ENCODE measurements at regions not wholly inside any gene's neighbourhood (a gene's known extent, or its start where the extent isn't known, plus 50 kb on each side); places are given as distances from the start of the nearest gene placed in this dataset.

DNA sequence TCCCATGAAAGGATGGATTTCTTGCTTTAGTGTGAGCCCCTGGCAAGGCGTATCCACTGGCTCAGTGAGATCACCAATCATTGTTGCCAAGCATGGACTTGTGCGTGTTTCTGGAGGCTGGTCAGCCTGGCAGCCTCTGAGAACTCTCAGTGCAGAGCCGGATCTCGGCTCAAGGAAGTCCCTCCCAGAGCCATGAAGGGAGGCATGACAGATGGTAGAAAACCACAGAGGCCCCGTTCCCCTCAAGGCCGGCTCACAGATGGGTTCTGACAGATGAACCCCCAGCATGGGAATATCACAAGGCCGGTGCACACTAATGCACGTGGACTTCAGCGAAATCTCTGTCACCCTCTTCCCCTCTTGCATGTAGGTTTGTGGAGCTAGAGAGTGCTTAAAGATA, 290.5 kb downstream of the AJAP1 start:
- H3K4me3 Mint-ChIP-seq = no peak overlapping the region
- H3K4me1 Mint-ChIP-seq = no peaks in the 10 kb centered on the region
- no peaks in the 10 kb centered on the region for H3K27me3 Mint-ChIP-seq
- POLR2A ChIA-PET = no interaction called here
- no peak for DNase-seq
- no peak overlapping the region for H3K27ac Mint-ChIP-seq
- H3K36me3 Mint-ChIP-seq (ENCODE audit: low read depth) = no peaks in the 10 kb centered on the region
- CTCF ChIA-PET = no interaction called here
- H3K9me3 Mint-ChIP-seq = peaks cover 20% of the 10 kb centered on the region

DNA sequence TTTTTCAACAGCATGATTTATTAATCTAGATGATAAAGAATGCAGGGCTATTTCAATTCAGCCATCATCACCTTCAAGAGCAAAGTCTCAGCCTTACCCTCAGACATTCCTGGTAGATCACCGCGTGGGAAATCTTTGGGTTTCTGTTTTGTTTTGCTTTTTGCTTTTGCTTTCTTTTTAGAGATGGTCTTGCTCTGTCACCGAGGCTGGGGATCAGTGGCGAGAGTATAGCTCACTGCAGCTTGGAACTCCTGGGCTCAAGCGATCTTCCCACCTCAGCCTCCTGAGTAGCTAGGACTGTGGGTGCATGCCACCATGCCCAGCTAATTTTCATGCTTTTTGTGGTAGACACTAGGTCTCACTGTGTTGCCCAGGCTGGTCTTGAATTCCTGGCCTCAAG, 289.7 kb downstream of the AJAP1 start:
- Mint-ChIP-seq H3K27ac (no peak overlapping the region), H3K4me1 (no peaks in the 10 kb centered on the region), H3K36me3 (ENCODE audit: low read depth) (no peaks in the 10 kb centered on the region), H3K4me3 (no peak overlapping the region), H3K27me3 (no peaks in the 10 kb centered on the region), H3K9me3 (peaks cover 29% of the 10 kb centered on the region)
- ChIA-PET POLR2A (no interaction called here), CTCF (no interaction called here)
- no peak for DNase-seq

DNA sequence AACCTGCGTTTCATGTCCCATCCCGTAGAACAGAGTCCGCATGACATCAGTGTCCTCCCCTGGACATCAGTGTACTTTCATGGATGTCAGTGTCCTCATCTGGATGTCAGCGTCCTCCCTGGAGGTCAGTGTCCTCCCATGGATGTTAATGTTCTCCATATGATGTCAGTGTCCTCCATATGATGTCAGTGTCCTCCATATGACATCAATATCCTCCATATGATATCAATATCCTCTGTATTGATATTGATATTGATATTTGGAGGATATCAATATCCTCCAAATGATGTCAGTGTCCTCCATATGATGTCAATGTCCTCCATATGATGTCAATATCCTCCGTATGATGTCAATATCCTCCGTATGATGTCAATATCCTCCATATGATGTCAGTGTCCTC, 284.9 kb downstream of the AJAP1 start:
- CTCF ChIA-PET = no interaction called here

DNA sequence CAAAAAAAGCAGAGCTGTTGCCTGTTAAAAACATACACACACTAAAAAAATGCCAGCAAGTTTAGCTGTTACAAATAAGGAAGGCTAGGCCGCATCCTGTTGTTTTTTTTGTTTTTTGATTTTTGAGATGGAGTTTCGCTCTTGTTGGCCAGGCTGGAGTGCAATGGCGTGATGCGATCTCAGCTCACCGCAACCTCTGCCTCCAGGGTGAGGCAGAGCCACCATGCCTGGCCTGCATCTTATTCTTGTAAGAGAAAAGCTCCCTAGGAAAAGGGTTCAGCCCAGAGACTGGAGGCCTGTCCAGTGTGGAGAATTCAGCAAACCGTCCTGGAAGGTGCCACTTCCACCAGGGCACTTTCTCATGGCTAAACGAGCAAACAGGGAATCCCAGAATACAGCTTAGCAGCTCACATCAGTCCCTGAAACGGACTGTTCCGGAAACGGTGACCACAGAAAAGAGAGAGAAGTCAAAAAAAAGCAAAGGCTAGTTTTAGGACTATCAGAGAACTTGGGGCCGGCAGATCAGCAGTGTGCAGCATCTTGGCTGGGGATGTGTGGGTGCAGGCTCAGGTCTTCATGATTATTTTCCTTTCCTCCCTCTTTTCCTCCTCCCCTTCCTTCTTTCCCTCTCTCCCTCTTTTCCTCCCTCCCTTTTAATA, 283.6 kb downstream of the AJAP1 start:
- no peak for DNase-seq
- CTCF ChIA-PET = no interaction called here
- Mint-ChIP-seq H3K27ac (no peak overlapping the region), H3K9me3 (peaks cover 23% of the 10 kb centered on the region), H3K27me3 (no peaks in the 10 kb centered on the region), H3K4me1 (no peaks in the 10 kb centered on the region), H3K36me3 (ENCODE audit: low read depth) (no peaks in the 10 kb centered on the region), H3K4me3 (no peak overlapping the region)
- POLR2A ChIA-PET = no interaction called here

More for the DNA sequence above, 284.9 kb downstream of the AJAP1 start:
- no peak for DNase-seq
- peaks cover 23% of the 10 kb centered on the region for H3K9me3 Mint-ChIP-seq
- H3K4me3 Mint-ChIP-seq = no peak overlapping the region
- no peak overlapping the region for H3K27ac Mint-ChIP-seq
- H3K27me3 Mint-ChIP-seq = no peaks in the 10 kb centered on the region
- no peaks in the 10 kb centered on the region for H3K36me3 Mint-ChIP-seq (ENCODE audit: low read depth)
- POLR2A ChIA-PET = no interaction called here
- no peaks in the 10 kb centered on the region for H3K4me1 Mint-ChIP-seq

DNA sequence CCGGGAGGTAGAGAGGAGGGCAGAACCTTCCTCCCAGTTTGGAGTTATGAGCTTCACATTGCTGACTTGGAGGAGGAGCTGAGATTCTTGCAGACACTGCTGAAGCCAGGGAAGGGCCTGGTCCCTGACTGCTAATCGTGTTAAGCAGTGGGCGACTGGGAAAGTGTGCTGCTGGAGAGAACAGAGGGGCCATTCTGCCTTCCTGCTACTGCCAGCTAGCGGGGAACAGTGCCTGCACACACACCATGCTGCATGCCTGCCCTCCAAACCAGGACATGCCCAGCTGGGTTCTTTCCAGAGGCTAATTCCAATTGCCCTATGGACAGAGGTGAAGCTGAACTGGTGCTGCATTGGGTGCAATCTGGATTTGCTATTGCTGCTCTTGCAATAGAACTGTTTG, 281.4 kb downstream of the AJAP1 start:
- CTCF ChIA-PET = no interaction called here
- Mint-ChIP-seq H3K27me3 (no peaks in the 10 kb centered on the region), H3K4me3 (no peak overlapping the region), H3K36me3 (ENCODE audit: low read depth) (no peaks in the 10 kb centered on the region), H3K27ac (no peak overlapping the region), H3K4me1 (no peaks in the 10 kb centered on the region), H3K9me3 (peaks cover 16% of the 10 kb centered on the region)
- no peak for DNase-seq
- POLR2A ChIA-PET = no interaction called here

DNA sequence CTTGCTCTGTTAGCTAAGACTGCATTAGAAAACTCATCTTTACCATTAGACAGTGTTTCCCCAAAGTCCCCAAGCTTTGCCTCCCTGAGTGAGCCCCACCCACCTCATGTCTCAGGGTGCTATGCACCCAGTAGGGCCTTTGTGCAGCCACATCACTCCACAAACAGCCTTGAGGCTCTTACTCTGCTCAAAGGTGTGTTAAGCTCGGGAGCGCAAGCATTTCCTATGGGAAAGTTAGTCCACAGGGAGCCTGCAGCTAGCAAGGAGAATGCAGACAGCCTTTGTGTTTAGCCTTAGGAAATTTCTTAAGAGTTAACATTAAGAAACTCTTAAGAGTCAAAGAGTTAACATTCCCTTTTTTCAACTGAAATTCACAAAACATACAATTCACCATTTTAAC, 278.8 kb downstream of the AJAP1 start:
- no peak for DNase-seq
- Mint-ChIP-seq H3K36me3 (ENCODE audit: low read depth) (no peaks in the 10 kb centered on the region), H3K27me3 (no peaks in the 10 kb centered on the region), H3K27ac (no peak overlapping the region), H3K9me3 (no peaks in the 10 kb centered on the region), H3K4me1 (no peaks in the 10 kb centered on the region), H3K4me3 (no peak overlapping the region)
- POLR2A ChIA-PET = no interaction called here
- CTCF ChIA-PET = no interaction called here

DNA sequence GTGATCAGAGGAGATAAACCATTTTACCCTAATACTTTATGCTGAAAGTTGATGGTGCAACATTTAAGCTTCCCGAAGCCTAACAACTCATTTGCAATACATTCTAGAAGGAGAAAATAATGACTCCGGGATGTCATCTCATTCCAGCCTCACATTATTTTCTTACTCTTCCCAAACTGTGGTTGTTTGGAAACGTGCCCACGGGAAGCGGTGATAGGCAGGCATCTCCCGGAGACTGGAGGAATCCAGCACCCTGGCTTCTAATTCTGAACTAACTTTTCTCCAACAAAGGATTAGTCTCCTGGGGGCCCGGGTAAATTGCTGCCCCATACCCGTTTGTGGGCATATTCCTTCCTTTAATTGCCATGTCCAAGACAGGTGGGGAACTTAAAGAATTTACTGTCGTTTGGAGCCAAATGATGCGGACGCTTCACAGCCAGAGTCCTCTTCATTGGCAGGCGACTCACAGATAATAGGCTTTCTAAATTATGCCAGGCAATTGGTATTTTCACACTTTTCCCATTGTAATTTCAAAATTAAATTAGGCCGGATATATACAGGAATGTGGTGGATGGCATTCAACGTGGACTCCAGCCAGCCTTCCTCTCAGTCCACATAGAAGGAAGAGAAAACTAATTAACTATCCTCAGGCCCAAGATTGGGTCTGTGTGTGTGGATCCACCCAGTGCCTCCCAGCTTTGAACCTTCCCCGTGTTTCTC, 278.1 kb downstream of the AJAP1 start:
- ChIA-PET POLR2A (no interaction called here), CTCF (no interaction called here)
- no peak for DNase-seq
- no peaks in the 10 kb centered on the region for H3K36me3 Mint-ChIP-seq (ENCODE audit: low read depth)
- H3K9me3 Mint-ChIP-seq = no peaks in the 10 kb centered on the region
- H3K27me3 Mint-ChIP-seq = no peaks in the 10 kb centered on the region
- no peak overlapping the region for H3K27ac Mint-ChIP-seq
- H3K4me3 Mint-ChIP-seq = no peak overlapping the region
- no peaks in the 10 kb centered on the region for H3K4me1 Mint-ChIP-seq

DNA sequence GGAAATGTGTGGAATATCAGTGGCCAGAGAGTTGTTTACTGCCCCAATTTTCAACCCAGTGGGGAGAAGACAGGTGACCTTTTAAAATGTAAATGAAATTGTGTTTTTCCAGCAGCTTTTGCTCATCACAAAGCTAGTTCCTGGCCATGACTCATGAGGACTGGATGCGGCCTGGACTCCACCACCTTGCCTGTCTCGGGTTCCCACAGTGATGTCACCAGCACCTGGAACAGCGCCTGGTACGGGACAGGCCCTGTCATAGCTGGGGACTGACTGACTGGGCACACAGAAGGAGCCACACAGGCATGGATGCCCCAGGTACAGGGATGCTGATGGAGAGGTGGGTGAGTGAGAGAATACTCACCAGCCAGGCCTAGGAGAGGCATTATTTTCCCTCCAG, 277.1 kb downstream of the AJAP1 start:
- DNase-seq = no peak
- no peaks in the 10 kb centered on the region for H3K4me1 Mint-ChIP-seq

DNA sequence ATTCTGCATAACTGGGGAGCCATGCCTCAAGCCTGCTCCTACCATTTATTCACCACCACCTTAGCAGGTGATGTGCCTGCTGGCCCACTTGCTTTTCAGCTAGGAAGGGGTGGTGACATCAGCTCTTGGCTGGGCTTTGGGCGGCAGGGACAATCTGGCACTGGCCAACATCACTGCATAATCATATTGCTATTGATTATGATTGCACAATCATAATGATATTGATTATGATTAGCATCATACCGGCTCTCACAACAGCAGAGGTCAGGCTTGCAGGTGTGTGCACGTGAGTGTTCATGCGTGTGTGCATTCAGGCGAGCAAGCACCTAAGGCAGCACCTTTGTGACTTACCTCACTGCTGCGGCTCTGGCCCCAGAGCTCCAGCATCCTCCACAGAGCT, 273.8 kb downstream of the AJAP1 start:
- Mint-ChIP-seq H3K27ac (no peak overlapping the region), H3K27me3 (no peaks in the 10 kb centered on the region), H3K9me3 (no peaks in the 10 kb centered on the region), H3K4me3 (no peak overlapping the region), H3K4me1 (no peaks in the 10 kb centered on the region), H3K36me3 (ENCODE audit: low read depth) (no peaks in the 10 kb centered on the region)
- POLR2A ChIA-PET = no interaction called here
- no peak for DNase-seq
- CTCF ChIA-PET = no interaction called here

More for the DNA sequence above, 277.1 kb downstream of the AJAP1 start:
- Mint-ChIP-seq H3K27ac (no peak overlapping the region), H3K36me3 (ENCODE audit: low read depth) (no peaks in the 10 kb centered on the region), H3K27me3 (no peaks in the 10 kb centered on the region), H3K9me3 (no peaks in the 10 kb centered on the region), H3K4me3 (no peak overlapping the region)
- ChIA-PET CTCF (interaction anchor here (0.5 kb wide), 1 partner anchor 1300 kb away, joined by 3 read pairs; no protein-coding TSS in a partner anchor), POLR2A (no interaction called here)

DNA sequence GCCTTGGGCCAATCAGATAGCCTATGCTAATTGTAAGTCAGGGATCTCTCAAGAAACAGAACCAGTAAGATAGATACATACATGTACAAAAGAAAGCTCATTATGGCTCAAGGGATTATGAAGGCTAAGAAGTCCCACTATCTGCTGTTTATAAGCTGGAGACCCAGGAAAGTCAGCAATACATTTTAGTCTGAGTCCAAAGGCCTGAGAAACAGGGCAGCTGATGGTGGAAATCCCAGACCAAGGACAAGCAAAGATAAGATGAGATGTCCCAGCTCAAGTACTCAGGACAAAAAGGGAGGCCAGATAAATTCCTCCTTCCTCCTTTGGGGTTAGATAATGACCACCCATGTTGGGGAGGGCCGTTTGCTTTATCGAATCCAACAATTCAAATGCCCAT, 269.9 kb downstream of the AJAP1 start:
- POLR2A ChIA-PET = no interaction called here
- Mint-ChIP-seq H3K36me3 (ENCODE audit: low read depth) (no peaks in the 10 kb centered on the region), H3K4me1 (no peaks in the 10 kb centered on the region), H3K27me3 (no peaks in the 10 kb centered on the region), H3K27ac (no peak overlapping the region), H3K9me3 (no peaks in the 10 kb centered on the region), H3K4me3 (no peak overlapping the region)
- DNase-seq = no peak
- CTCF ChIA-PET = no interaction called here

DNA sequence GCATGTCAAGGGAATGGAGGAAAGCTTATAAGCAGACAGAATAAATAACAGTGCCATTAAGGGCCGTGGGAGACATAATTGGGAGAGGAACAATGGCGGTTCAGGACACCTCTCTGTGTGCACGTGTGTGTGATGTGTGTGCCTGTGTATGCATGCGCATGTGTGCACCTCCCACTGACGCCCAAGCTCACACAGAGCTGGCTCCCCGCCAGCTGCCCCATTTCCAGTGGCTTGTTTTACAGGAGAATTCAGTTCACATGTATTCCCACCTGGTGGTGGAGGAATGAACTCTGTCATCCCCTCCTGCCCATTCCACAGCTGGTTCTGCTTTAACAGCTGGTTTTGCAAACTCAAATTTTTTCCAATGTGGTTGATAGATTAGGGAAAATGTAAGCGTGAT, 262.2 kb downstream of the AJAP1 start:
- no peak overlapping the region for H3K27ac Mint-ChIP-seq
- H3K36me3 Mint-ChIP-seq (ENCODE audit: low read depth) = no peaks in the 10 kb centered on the region
- H3K27me3 Mint-ChIP-seq = no peaks in the 10 kb centered on the region
- H3K4me3 Mint-ChIP-seq = no peak overlapping the region
- POLR2A ChIA-PET = no interaction called here
- CTCF ChIA-PET = no interaction called here
- no peaks in the 10 kb centered on the region for H3K4me1 Mint-ChIP-seq
- no peaks in the 10 kb centered on the region for H3K9me3 Mint-ChIP-seq
- no peak for DNase-seq

DNA sequence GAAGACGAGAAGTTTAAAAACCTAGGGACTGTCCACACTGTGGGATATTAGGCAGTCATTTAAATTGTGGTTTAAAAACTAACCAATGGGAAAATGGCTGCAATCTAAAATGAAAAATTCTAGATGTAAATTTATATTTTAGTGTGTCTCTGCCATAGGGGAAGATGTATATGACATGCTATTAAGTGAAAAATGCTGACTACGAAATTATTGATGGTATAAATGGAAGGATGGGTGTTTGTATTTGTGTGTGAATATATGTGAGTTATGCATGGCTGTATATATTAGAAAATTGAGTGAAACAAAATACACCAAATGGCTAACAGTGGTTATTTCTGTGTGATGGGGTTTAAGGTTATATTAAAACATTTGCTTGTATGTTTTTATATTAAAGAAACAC, 260.7 kb downstream of the AJAP1 start:
- Mint-ChIP-seq H3K4me3 (no peak overlapping the region), H3K4me1 (no peaks in the 10 kb centered on the region), H3K27me3 (no peaks in the 10 kb centered on the region), H3K9me3 (no peaks in the 10 kb centered on the region), H3K27ac (no peak overlapping the region), H3K36me3 (ENCODE audit: low read depth) (no peaks in the 10 kb centered on the region)
- CTCF ChIA-PET = no interaction called here
- POLR2A ChIA-PET = no interaction called here
- no peak for DNase-seq

DNA sequence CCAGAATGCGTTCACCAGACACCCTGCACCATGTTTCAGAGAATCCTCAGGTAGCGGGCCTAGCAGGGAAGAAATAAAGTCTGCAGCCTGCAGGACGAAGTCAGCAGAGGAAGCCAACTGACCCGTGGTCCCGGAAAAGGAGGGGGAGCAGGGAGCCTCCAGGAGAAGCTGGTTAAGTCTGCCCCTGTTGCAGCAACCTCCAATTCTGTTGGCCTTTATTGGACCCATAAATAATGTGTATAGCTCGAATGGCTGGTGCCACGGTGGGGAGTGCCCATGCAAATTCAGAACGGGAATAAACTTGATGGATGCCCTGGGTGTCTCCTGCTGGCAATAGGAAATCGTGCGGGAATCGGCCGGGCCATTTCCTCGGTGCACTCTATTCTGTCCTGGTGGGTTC, 254.1 kb downstream of the AJAP1 start:
- Mint-ChIP-seq H3K4me1 (no peaks in the 10 kb centered on the region), H3K9me3 (no peaks in the 10 kb centered on the region), H3K36me3 (ENCODE audit: low read depth) (no peaks in the 10 kb centered on the region), H3K27ac (no peak overlapping the region), H3K27me3 (no peaks in the 10 kb centered on the region), H3K4me3 (no peak overlapping the region)
- no peak for DNase-seq
- ChIA-PET POLR2A (no interaction called here), CTCF (no interaction called here)

DNA sequence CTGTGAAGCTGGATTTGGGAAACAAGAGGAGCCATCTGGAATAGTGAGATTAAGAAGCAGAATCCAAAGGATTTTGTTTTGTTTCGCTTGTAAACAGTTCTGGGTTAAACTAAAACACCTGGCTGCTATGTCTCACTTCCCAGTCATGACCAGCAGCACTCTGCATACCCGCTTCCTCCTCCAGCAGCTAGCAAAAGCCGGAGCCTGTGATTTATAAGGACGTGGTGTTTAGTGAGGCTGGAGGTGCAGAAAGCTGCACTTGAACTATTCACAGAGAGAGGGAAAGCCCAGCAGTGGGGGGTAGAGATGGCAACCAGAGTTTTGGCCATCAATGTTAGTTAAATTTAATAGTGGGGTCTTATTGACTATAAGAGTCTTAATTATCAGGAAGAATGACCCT, 240.2 kb downstream of the AJAP1 start:
- CTCF ChIA-PET = no interaction called here
- H3K4me3 Mint-ChIP-seq = no peak overlapping the region
- no peaks in the 10 kb centered on the region for H3K27me3 Mint-ChIP-seq
- no peaks in the 10 kb centered on the region for H3K36me3 Mint-ChIP-seq (ENCODE audit: low read depth)
- no peak overlapping the region for H3K27ac Mint-ChIP-seq
- peaks cover 5% of the 10 kb centered on the region for H3K9me3 Mint-ChIP-seq
- POLR2A ChIA-PET = no interaction called here
- H3K4me1 Mint-ChIP-seq = no peaks in the 10 kb centered on the region
- DNase-seq = no peak
